PC-9 (cell line): ENCODE measurements at regions not wholly inside any gene's neighbourhood (a gene's known extent, or its start where the extent isn't known, plus 50 kb on each side); places are given as distances from the start of the nearest gene placed in this dataset.

Experiments used
- EZH2 ChIP-seq: fragments of 200-600 bp; sonication (generic); IDR thresholded peaks from 2 replicates; pipeline ENCODE4 v1.8.0; 2017; ENCODE audit warnings: antibody characterized with exemption, low read depth
- TF ChIP-seq, protein P1 (sequence below): fragments of 200-600 bp; sonication (generic); conservative IDR thresholded peaks from 2 replicates; pipeline ENCODE4 v1.6.1; 2017; ENCODE audit warnings: mixed run types, antibody characterized with exemption, mild to moderate bottlenecking, moderate library complexity

DNA sequence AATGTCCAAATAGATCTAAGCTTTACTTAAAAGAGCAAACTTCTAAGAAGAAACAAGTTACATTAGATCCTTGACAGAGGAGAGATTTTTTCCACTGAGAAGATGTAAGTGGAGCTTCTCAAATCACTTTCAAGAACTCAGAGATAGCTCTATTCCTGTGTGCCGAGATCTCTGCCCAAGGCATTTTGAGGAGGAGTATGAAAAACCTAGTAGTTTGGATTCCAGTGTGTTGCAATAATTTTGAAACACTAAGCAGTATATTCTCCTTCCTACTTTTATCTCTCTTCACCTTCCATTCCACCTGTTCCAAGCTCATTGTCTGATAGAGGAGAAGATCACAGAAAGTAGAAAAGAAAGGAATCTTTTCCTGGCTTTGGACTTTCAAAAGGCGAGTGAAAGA lies 192.0 kb upstream of the TANK start:
- TF ChIP-seq, protein P1, sequence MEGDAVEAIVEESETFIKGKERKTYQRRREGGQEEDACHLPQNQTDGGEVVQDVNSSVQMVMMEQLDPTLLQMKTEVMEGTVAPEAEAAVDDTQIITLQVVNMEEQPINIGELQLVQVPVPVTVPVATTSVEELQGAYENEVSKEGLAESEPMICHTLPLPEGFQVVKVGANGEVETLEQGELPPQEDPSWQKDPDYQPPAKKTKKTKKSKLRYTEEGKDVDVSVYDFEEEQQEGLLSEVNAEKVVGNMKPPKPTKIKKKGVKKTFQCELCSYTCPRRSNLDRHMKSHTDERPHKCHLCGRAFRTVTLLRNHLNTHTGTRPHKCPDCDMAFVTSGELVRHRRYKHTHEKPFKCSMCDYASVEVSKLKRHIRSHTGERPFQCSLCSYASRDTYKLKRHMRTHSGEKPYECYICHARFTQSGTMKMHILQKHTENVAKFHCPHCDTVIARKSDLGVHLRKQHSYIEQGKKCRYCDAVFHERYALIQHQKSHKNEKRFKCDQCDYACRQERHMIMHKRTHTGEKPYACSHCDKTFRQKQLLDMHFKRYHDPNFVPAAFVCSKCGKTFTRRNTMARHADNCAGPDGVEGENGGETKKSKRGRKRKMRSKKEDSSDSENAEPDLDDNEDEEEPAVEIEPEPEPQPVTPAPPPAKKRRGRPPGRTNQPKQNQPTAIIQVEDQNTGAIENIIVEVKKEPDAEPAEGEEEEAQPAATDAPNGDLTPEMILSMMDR = no peak
- TF ChIP-seq EZH2 = no peak
